NCI-H524 treated with DMSO at 0.1 percent for 48 hours (cell line): ENCODE measurements at regions not wholly inside any gene's neighbourhood (a gene's known extent, or its start where the extent isn't known, plus 50 kb on each side); places are given as distances from the start of the nearest gene placed in this dataset.

Source experiments
- DNase-seq: peaks from one replicate; lab custom pipeline; 2025; lab: John Stamatoyannopoulos, UW

DNA sequence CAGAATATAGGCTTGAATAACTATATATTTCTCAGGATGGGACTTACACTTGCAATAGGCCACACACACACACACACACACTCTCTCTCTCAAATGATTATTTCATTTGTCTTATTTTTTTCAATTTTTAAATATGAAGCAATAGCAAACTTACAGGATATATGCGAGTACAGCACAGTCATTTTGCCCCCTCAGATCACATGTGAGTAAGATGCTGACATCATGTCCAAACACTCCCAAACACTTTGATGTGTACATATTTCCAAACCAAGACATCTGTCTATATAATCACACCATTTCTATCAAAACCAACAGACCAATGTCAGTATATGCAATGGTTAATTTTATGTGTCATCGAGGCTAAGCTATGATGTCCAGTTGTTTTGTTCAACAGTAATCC is 1535.9 kb upstream of the FLRT2 start:
- no peak for DNase-seq

DNA sequence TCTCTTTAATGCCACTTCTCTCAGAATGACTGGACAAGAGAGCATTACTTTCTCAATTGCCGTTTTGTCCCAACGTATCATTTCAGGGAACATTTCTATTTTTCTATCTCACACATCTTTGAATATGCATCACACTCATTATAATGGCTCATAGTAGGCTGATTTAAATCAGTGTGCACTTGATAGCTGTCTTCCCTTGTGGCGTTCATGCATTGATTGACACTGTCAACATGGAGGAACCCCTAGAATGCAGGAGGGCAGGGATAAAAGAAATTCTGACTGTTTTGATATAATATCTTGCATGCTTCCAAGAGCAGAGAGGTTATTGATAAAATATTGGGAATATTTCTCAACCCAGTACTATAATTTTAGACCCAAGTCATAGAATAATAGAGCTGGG is 1528.9 kb upstream of the FLRT2 start:
- DNase-seq, result no peak

DNA sequence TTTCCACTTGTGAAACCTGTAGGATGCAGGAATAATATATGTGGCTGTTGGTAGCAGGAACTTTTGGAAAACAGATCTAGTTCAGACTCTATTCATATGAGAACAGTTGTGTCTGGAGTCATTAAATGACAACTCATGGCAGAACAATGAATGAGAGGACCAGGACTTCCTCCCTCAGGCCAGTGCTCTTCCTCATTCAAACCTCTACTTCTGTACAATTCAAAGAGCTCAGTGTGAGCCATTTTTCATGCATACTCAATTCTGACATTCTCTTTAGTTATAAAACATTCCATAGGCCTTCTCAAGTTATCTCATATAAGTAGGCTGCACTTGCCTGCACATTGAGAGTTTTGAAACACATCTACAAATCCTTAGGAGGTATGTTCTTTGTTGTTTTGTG is 1526.6 kb upstream of the FLRT2 start:
- DNase-seq, result no peak

DNA sequence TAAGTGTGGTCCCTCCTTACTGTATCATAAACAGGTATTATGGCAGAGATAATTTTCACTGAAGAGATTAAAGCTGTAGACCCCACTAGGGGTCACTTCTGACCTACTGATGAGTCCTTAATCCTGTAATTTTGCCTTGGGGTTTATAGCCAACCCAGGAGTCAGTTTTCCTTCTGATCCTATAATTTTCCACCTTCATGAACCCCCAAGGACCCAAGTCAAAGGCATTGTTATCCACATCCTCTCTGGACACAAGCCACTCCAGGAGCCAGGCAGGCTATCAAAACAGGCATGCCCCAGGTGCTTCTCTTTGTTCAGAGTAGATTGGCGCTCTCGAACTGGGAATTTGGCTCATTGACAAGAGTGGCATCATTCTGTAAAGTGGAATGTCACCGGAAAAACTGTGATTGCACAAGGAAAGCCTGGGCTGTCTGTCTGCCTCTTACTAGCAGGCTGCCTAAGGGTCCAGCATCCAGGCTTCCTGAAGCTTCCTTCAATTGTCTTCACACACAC is 1523.2 kb upstream of the FLRT2 start:
- DNase-seq, result peak; percentile 8

DNA sequence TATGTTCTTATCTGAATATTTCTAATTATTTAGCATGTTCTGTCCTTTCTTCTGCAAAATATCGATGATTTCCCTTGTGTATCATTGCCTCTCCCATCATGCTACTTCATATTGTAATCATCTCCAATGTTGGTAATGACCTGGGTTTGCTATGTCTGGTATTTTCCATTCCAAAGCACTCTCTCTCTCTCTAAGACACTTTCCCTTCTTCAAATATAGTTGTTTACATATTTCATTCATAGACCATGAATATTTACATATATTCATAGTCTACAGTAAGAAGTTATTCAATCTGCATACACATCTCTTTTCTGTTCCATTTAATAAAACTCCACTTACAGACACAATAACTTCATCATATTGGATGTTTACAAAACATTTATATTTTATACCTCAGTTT is 1516.5 kb upstream of the FLRT2 start:
- DNase-seq, result no peak

DNA sequence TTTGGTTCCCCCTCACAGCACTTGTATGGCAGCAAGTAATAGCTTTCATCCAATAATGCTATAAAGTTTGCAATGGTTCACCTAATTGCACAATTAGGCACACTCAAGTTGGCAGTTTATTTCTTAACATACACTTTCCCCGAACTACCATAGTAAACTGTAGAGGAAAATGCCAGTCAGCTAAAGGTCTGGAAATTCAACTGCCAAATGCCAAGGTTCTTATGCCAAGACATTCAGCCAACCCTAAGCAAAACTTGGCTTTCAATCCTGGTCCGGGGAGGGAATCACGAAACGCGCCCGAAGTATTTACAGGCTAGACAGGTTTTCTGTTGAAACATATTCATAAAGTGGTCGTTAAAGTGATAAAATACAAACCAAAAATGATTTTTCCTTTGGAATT is 1512.4 kb upstream of the FLRT2 start:
- DNase-seq, result no peak

DNA sequence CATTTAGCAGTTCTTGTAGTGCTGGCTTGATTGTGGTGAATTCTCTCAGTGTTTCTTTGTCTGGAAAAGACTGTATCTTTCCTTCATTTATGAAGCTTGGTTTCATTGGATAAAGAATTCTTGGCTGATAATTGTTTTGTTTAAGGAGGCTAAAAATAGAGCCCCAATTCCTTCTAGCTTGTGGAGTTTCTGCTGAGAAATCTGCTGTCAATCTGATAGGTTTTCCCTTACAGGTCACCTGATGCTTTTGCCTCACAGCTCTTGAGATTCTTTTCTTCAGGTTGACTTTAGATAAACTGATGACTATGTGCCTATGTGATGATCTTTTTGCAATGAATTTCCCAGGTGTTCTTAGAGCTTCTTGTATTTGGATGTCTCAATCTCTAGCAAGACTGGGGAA is 1508.5 kb upstream of the FLRT2 start:
- DNase-seq, result no peak

DNA sequence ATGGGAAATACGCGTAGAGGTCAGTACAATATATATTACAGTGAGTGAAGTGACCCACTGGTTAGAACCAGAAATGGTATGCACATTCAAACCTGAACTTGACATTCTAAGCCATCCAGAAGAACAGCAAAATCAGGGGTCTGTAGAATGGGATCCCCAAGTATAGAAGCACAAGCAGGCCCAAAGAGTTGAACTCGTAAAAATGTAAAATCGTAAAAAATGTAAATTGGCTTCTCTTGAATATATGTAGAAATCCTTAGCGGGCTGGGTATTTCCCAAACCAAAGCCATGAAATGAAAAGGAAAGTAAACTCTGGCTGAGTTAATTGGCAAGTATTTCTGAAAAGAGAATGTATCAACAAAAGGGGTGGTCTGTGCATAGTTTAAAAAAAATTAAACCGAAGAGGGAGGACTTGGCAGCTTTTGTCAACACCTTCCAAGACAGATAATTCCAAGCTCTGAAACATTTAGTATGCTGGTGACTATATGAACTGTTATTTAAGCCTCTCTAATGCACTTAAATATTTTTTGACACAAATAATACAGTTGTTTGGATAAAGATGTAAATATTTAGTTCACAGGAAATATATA is 1505.6 kb upstream of the FLRT2 start:
- no peak for DNase-seq

DNA sequence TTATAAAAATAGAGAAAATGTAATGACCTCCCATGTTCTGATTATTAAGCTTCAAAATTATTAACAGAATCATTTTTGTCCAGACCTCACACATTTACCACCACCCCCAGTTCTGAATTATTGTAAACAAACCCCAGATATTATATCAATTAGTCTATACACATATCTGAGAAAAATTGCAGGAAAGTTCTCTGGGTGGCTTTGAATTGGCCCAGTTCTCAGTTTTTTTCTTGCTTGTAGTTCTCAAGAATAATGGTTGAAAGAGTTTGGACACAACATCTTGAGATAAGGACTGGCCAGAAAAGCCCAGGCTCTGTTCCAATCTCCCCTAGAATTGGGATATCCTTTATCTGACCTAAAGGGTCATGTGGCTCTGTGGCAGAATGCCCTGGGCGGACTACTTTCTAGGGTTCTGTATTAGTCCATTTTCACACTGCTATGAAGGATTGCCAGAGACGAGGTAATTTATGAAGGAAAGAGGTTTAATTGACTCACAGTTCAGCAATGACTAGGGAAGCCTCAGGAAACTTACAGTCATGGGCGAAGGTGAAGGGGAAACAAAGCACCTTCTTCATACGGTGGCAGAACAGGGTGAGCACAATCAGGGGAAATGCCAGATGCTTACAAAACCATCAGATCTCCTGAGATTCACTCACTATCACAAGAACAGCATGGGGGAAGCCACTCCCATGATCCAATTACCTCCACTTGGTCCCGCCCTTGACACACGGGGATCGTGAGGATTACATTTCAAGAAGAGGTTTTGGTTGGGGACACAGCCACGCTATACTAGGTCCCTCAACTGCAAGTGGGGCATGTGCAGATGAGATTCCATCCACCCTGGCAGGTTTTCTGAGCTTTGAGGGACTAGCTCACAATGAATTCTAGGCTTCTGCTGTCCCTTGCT is 1504.6 kb upstream of the FLRT2 start:
- DNase-seq, result no peak

DNA sequence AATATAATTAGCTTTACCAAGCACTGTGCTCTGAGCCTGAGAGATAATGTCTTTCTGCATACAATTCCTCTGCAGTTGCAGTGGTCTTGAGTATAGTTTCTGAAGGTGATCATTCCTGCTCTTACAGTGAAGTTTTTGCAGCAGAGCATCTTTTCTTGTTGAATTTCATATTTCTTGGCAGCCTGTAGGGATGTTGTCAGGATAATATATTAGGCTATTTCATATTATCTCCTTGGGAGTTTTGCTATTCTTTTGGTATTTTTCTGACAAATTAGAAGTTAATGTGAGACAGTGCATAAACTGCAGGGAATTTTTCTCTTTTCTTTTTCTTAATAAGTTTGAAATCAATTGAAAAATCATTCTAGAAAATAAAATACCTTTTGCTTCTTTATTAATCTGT is 1502.6 kb upstream of the FLRT2 start:
- DNase-seq, result no peak

DNA sequence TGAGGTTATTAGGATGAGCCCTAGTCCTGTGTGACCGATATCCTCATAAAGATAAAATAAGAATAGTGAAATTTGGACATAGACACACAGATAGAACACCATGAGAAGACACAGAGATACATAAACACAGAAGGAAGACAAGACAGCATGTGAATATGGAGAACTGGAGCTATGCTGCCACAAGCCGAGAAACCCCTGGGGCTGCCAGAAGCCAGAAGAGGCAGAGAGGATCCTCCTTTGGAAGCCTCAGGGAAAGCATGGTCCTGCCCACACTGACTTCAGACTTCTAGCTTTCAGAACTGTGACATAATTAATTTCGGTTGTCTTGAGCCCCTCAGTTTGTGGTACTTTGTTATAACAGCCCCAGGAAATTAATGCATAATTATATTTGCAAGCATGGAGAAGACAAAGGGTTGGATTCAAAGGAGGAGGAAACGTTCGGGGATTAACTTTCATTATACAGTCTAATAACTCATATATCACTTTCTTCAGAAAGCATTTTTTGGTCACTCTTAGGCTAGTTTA is 1501.8 kb upstream of the FLRT2 start:
- DNase-seq, result no peak

DNA sequence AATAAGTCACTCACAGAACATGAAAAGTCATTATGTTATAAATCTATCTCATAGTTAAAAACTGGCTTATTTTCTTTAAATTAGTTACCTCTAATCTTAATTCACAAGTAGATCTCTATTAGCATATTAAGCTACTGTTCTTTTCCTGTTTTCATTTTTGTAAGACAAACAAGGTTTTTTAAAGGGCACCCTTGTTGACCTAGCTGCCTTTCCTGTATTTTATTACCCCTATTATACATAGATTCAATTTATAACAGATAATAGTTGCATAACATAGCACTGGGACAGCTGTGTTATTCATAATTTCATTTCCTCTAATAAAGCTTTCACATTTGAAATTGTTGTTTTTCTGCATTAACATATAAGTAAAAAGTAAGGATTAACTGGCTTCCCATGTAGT is 1500.7 kb upstream of the FLRT2 start:
- no peak for DNase-seq

DNA sequence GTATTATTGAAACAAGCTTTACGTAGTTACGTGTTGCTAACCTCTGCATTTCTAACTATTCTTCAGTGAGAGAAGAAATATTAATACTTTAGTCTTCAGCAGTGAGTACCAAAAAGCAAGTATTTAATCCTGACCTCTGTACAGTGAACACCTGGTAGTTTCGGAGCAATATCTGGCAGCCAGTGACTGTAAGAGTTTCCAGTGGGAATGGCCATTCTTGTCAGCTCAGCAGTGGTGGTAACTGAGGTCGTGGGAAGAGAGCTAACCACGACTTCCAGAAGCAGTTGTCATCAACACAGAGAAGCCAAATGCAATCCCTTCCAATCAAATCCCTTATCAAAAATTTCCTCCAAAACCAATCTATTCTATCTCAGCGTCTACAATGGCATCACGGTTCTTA is 1500.2 kb upstream of the FLRT2 start:
- no peak for DNase-seq

DNA sequence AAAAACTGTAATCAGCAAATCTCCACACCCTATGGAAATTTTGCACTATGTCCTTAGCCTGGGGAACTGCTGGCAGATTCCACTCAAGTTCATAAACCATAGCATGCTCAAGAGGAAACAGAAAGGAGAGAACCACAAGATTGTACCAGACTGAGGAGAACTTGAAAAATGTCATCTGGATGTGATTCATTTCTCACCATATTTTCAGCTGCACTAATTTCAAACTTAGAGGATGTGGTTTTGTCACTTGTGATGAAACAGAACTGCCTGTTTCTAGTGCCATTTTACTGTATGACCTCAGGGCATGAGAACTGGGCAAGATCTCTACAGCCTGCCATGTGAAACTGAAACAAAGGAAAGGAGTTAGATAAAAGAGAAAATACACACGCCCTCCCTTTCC is 1493.1 kb upstream of the FLRT2 start:
- no peak for DNase-seq

DNA sequence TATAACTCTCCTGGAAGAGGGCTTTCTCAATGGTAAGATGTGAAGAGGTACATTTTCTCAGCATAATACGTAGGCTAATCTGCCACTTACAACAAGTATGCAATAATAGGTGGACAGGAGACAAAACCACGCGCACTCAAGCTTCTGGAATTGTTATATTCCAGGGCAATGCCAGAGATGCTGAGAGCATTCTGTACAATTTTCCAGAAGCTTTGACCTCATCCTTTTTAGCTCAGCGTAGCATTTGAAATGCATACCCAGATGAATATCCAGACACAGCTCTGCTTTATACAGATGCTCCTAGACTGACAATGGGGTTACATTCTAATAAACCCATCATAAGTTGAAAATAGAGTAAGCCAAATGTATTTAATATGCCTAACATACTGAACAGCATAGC is 1492.4 kb upstream of the FLRT2 start:
- DNase-seq, result no peak

DNA sequence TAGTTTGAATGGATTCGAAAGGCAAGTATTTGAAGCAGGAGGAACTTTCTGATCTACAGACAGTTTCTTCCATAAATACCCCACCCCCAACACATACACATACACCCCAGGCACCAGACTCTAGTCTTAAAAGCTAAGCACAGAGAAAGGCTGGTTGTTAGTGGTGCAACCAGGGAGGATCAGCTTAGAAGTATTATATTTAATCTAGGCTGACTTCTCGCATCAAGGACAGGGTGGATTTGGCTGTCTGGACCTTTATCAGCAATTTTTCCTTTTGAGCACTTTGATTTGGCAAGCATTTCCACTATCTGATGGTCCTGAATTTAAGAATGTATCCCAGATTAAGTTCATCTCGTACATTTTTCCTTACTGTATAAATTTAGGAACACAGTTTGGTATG is 1489.8 kb upstream of the FLRT2 start:
- no peak for DNase-seq

DNA sequence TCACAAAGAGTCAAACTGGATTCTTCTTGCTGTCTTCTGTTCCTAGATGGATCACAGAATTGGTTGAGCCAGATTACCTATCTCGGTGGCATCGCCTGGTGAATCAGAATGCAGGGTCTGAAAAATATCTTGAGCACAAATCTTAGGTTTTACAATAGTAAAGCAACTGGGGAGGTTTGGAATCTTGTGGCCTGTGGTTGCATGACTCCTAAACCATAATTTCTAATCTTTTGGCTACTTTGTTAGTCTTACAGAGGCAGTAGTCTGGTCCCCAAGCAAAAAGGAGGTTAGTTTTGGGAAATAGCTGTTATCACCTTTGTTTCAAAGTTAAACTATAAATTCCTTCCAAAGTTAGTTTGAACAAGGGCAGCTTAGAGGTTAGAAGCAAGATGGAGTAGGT is 1488.5 kb upstream of the FLRT2 start:
- DNase-seq, result no peak

DNA sequence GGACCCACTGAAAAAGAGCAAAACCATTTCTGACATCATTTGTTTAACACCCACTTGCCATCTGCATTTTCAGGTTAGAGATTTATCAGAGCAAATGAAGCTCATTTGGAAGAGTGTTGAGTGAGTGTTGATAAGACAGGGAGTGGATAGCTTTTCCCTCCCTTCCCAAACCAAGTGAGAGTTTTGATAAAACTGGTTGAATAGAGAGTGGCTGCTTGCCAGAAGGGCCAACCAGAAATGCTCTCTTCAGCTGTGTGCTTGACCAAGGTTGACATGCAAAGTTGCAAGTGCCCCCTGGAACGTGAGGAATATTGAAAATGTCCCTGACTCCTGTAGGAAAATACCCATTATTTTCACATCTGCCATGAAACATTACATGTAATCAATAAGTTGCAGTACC is 1487.0 kb upstream of the FLRT2 start:
- no peak for DNase-seq

DNA sequence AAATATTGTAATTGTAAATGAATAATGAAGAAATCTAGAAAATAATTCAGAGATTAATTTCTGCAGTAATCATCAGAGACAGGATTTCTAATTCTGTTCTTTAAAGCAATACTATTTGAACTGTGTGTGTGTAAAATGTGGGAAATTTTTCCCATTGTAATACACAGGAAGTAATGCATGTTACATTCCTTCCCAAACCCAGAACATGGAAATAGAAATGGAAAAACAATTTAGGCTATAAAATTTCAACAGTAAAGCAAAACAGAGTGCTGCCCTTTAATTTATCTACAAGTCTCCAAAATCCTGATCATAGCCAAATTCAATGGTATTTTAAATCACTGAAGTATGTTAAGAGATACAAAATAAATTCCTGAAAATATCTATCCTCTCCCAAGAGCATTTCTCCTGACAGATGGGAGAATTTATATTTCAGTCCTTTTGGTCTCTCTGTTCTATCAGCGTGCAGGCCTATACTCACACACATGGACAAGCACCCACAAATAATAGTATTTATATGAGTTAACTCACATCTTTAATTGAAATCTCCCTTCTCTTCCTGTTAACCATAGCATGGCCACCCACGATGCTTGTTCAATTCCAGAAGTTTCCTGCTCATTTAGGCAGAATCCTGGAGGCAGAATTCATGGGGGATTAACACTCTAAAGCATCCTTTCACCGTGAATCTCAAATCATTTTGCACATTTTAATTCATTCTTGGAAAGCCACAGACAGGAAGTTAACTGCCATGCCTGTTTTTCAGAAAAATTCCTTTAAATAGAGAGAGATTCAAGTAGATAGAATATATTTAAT is 1465.4 kb upstream of the FLRT2 start:
- DNase-seq, result no peak

DNA sequence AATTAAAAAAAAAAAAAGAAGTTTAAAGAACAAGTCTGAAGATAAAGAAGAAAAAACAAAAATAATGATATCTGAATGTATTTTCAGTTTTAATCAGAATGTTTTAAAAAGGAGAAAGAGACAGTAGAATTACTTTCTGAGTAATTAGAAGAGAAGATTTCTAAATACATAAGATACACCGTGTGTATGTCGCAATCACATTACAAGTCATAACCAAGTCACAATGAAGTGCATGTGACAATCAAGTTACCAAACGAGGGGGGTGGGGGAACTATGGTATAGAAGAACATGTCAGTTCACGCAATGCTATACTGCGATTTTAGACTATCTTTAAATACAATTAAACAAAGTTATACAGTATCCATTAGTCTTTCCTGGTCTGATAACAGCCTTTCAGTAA is 1464.1 kb upstream of the FLRT2 start:
- DNase-seq, result no peak

DNA sequence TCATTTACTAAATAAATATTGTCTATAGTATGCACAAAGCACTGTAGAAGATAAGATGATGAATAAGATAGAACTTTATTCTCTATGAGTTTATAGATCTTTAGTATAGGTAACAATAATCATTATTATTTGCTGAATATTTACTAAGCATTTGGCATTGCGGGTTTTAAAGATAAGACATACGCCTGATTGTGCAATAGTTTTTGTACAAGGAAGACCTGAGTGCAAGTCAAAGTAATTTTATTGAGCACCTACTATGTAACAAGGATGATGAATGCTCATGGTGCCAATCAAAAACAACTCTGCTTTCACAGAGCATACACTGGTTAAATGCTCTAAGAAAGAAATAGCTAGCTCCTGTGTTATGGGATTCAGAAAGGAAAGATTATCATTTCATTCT is 1461.7 kb upstream of the FLRT2 start:
- DNase-seq, result no peak

DNA sequence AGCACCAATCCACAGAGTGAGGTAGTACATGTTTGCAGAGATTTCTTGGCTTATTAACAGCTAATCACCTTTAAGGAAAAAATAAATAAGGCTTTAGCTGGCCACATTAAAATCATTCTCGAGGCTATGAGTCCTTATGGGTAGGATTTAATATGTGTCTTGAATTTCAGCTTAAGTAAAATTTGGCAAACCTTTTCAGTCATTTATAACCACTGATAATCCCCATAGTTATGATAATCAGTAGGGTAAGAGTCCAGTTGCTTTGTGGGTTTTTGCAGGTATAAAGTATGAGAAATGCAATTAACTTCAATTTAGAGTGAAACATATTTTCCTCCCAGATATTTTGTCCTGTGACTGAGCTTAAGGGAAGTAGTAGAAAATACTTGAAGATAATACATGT is 1458.9 kb upstream of the FLRT2 start:
- no peak for DNase-seq

DNA sequence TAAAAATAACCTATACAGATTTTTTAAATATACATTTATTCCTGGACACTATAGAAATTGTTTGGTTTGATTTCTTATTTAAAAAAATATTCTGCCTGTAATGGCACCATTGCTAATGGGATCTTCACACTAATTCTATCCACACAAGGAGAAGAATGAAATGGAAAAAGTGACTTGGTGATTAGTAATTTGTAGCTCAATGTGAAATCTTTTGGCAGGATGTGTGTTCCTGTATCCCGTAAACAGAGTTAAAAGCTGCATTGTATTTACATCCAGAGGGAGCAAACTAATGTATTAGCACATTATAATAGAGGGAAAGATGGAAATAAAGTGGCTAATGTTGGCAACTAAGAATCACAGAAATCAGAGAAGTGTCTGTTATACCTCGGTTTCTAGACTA is 1455.3 kb upstream of the FLRT2 start:
- DNase-seq, result no peak
